ENCODE measurements at regions not wholly inside any gene's neighbourhood (a gene's known extent, or its start where the extent isn't known, plus 50 kb on each side); places are given as distances from the start of the nearest gene placed in this dataset.
"Not testable (repeated sequence)": the region's sequence is repeated elsewhere in the genome, so short reads cannot be mapped to it uniquely, and the experiment has no call there.

DNA sequence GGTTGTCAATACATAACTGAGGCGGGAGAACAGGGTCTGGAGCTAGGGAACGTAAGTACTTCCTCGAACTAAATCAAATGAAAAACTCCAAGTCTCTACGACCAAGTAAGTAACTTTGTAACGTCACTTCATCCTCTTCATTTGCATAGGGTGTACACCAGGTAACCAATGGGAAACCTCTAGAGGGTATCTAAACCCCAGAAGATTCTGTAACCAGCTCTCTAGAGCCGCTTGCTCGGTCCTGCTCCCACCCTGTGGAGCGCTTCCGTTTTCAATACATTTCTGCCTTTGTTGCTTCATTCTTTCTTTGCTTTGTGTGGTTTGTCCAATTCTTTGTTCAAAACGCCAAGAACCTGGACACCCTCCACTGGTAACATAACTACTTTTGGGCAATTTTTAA is 133.5 kb upstream of the TMEM170B start:
- 22% methylated on average over 10 of the region's 10 CpGs for WGBS (ENCODE audit: insufficient coverage, insufficient replicate concordance, low lambda C conversion rate, missing lambda C conversion rate)
- no peaks in the 10 kb centered on the region; the same call in 1 of the 3 replicates for H3K9me3 ChIP-seq (replicated peaks; ENCODE audit: control insufficient read depth, insufficient read depth, low read length)
- in situ Hi-C loops (cut with MboI): no loop called here
- ATAC-seq: no peak
- no peaks in the 10 kb centered on the region for H3K79me2 ChIP-seq (ENCODE audit: control insufficient read depth, insufficient read depth, low read length)
- H3K27me3 ChIP-seq (replicated peaks in 1 of 2; ENCODE audit: control insufficient read depth in 2 of 2, insufficient read depth in 2 of 2, low read length in 1 of 2): no peaks in the 10 kb centered on the region
- no peak overlapping the region for H3K9ac ChIP-seq (ENCODE audit: control insufficient read depth, insufficient read depth, low read length)
- H4K20me1 ChIP-seq (ENCODE audit: control insufficient read depth, insufficient read depth): no peaks in the 10 kb centered on the region
- CTCF ChIA-PET: interaction anchor here (0.9 to 1.2 kb wide), 2 partner anchors 9 to 11 kb away, joined by 3 read pairs; no protein-coding TSS in a partner anchor
- peaks cover 11% of the 10 kb centered on the region for H3K4me1 ChIP-seq (ENCODE audit: control insufficient read depth, insufficient read depth, low read length)
- H3K4me2 ChIP-seq (ENCODE audit: control insufficient read depth, insufficient read depth): peak overlapping the region; percentile 59
- RAD21 ChIA-PET (ENCODE audit: unreplicated experiment): interaction anchor here (1.0 to 1.7 kb wide), 7 partner anchors 9 to 98 kb away, joined by 3 to 6 read pairs (median 4); no protein-coding TSS in a partner anchor
- intact Hi-C loops (cut with micrococcal nuclease; ENCODE audit: unreplicated experiment): no loop called here
- peak overlapping the region; percentile 11; the same call in 1 of the 2 replicates for H3K27ac ChIP-seq (ENCODE audit: control insufficient read depth, insufficient read depth)
- SMC1A ChIA-PET (ENCODE audit: uncharacterized antibody, unreplicated experiment): interaction anchor here (0.7 to 16.4 kb wide), 13 partner anchors 9 to 92 kb away, joined by 3 to 177 read pairs (median 4); no protein-coding TSS in a partner anchor
- POLR2A ChIA-PET: interaction anchor here (1.0 to 2.2 kb wide), 3 partner anchors 9 to 21 kb away, joined by 3 to 9 read pairs (median 3); no protein-coding TSS in a partner anchor
- peak overlapping the region; percentile 61 for H2AFZ ChIP-seq (ENCODE audit: control insufficient read depth, low read depth, low read length)
- FAIRE-seq: no peak
- no peak for DNase-seq (ENCODE audit: low read depth, low spot score)
- H3K4me3 ChIP-seq: no peak overlapping the region
- TF ChIP-seq SMAD1 (IDR thresholded peaks at IDR 0.05; ENCODE audit: low read depth, partially characterized antibody): no peak
- TF ChIP-seq FOXK2 (IDR thresholded peaks at IDR 0.05): no peak
- TF ChIP-seq STAT1 (conservative IDR thresholded peaks at IDR 0.05): no peak
- 0 out of 2 replicates have a peak, but pooled peaks have one; percentile 8 for TF ChIP-seq RUNX3 (IDR thresholded peaks at IDR 0.05; ENCODE audit: low read length)
- BruUV-seq (replicated peaks): no TSS peak
- H3K36me3 ChIP-seq (ENCODE audit: control insufficient read depth in 2 of 2, insufficient read depth in 2 of 2, low read length in 1 of 2): no peaks in the 10 kb centered on the region

DNA sequence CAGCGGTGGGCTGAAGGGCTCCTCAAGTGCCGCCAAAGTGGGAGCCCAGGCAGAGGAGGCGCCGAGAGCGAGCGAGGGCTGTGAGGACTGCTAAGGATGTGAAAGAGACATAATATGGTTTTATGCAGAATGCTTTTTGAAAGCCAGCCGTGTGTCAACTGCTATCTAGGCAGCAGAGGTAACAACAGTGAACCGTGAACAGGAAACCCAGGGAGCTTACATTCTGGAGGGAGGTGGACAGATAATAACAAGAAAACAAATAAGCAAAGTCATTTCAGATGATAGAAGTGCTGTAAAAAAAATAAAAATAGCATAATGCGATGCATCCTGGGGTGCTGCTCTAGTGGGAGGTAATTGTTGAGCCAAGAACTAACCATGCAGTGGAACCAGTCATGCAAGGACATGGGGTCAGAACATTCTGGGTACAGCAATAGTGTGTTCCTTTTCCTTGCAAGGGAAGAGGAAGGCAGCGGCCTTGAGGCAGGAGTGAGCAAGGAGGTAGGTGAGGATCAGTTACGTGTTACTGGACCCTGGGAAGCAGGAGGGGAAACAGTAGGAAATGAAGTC is 134.4 kb upstream of the TMEM170B start:
- in situ Hi-C loops (cut with MboI): no loop called here
- intact Hi-C loops (cut with micrococcal nuclease; ENCODE audit: unreplicated experiment): no loop called here
- DNase-seq (ENCODE audit: low read depth, low spot score): no peak
- Histone ChIP-seq H3K4me2 (ENCODE audit: control insufficient read depth, insufficient read depth) (peak overlapping the region; percentile 46; the same call in 1 of the 2 replicates), H3K9ac (ENCODE audit: control insufficient read depth, insufficient read depth, low read length) (no peak overlapping the region), H3K4me1 (ENCODE audit: control insufficient read depth, insufficient read depth, low read length) (peaks cover 11% of the 10 kb centered on the region), H2AFZ (ENCODE audit: control insufficient read depth, low read depth, low read length) (no peak overlapping the region), H3K4me3 (no peak overlapping the region), H3K79me2 (ENCODE audit: control insufficient read depth, insufficient read depth, low read length) (no peaks in the 10 kb centered on the region), H3K27me3 (replicated peaks in 1 of 2; ENCODE audit: control insufficient read depth in 2 of 2, insufficient read depth in 2 of 2, low read length in 1 of 2) (no peaks in the 10 kb centered on the region), H3K9me3 (replicated peaks; ENCODE audit: control insufficient read depth, insufficient read depth, low read length) (no peaks in the 10 kb centered on the region; the same call in 1 of the 3 replicates), H3K27ac (ENCODE audit: control insufficient read depth, insufficient read depth) (no peak overlapping the region), H4K20me1 (ENCODE audit: control insufficient read depth, insufficient read depth) (no peaks in the 10 kb centered on the region), H3K36me3 (ENCODE audit: control insufficient read depth in 2 of 2, insufficient read depth in 2 of 2, low read length in 1 of 2) (no peaks in the 10 kb centered on the region)
- WGBS (ENCODE audit: insufficient coverage, insufficient replicate concordance, low lambda C conversion rate, missing lambda C conversion rate): 33% methylated on average over 11 of the region's 11 CpGs
- no peak for FAIRE-seq
- ChIA-PET SMC1A (ENCODE audit: uncharacterized antibody, unreplicated experiment) (interaction anchor here (1.1 to 16.4 kb wide), 5 partner anchors 9 to 36 kb away, joined by 3 to 177 read pairs (median 6); no protein-coding TSS in a partner anchor), POLR2A (interaction anchor here (1.0 to 2.2 kb wide), 3 partner anchors 8 to 90 kb away, joined by 3 to 9 read pairs (median 4); no protein-coding TSS in a partner anchor), RAD21 (ENCODE audit: unreplicated experiment) (interaction anchor here (1.1 to 1.7 kb wide), 3 partner anchors 10 to 26 kb away, joined by 3 to 5 read pairs (median 4); no protein-coding TSS in a partner anchor), CTCF (no interaction called here)
- no TSS peak for BruUV-seq (replicated peaks)
- no peak for ATAC-seq
- TF ChIP-seq, protein P1, sequence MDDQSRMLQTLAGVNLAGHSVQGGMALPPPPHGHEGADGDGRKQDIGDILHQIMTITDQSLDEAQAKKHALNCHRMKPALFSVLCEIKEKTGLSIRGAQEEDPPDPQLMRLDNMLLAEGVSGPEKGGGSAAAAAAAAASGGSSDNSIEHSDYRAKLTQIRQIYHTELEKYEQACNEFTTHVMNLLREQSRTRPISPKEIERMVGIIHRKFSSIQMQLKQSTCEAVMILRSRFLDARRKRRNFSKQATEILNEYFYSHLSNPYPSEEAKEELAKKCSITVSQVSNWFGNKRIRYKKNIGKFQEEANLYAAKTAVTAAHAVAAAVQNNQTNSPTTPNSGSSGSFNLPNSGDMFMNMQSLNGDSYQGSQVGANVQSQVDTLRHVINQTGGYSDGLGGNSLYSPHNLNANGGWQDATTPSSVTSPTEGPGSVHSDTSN (IDR thresholded peaks at IDR 0.05; ENCODE audit: insufficient replicate concordance, low read depth, low read length): no peak
- TF ChIP-seq SMARCA5 (IDR thresholded peaks at IDR 0.05): no peak
- 0 out of 2 replicates have a peak, but pooled peaks have one; percentile 44 for TF ChIP-seq PAX5 (IDR thresholded peaks at IDR 0.05; ENCODE audit: borderline replicate concordance, low read depth, low read length)

DNA sequence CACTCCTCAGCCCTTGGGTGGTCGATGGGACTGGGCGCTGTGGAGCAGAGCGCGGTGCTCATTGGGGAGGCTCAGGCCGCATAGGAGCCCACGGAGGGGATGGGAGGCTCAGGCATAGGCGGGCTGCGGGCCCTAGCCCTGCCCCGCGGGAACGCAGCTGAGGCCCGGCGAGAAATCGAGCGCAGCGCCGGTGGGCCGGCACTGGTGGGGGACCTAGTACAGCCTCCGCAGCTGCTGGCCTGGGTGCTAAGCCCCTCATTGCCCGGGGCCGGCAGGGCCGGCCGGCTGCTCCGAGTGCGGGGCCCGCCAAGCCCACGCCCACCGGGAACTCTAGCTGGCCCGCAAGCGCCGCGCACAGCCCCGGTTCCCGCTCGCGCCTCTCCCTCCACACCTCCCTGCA is 135.0 kb upstream of the TMEM170B start:
- SMC1A ChIA-PET (ENCODE audit: uncharacterized antibody, unreplicated experiment): interaction anchor here (0.8 to 16.4 kb wide), 3 partner anchors 12 to 21 kb away, joined by 3 to 177 read pairs (median 4); no protein-coding TSS in a partner anchor
- BruUV-seq (replicated peaks); in situ Hi-C loops (cut with MboI); H3K79me2 ChIP-seq (ENCODE audit: control insufficient read depth, insufficient read depth, low read length); H3K9ac ChIP-seq (ENCODE audit: control insufficient read depth, insufficient read depth, low read length); H3K4me2 ChIP-seq (ENCODE audit: control insufficient read depth, insufficient read depth); intact Hi-C loops (cut with micrococcal nuclease; ENCODE audit: unreplicated experiment); H3K9me3 ChIP-seq (replicated peaks; ENCODE audit: control insufficient read depth, insufficient read depth, low read length); H3K36me3 ChIP-seq (ENCODE audit: control insufficient read depth in 2 of 2, insufficient read depth in 2 of 2, low read length in 1 of 2); ATAC-seq; H3K27ac ChIP-seq (ENCODE audit: control insufficient read depth, insufficient read depth); RAD21 ChIA-PET (ENCODE audit: unreplicated experiment); FAIRE-seq; H4K20me1 ChIP-seq (ENCODE audit: control insufficient read depth, insufficient read depth); H2AFZ ChIP-seq (ENCODE audit: control insufficient read depth, low read depth, low read length); H3K4me3 ChIP-seq; H3K27me3 ChIP-seq (replicated peaks in 1 of 2; ENCODE audit: control insufficient read depth in 2 of 2, insufficient read depth in 2 of 2, low read length in 1 of 2); DNase-seq (ENCODE audit: low read depth, low spot score): not testable (repeated sequence)
- CTCF ChIA-PET: interaction anchor here (0.6 to 1.3 kb wide), 2 partner anchors 9 to 12 kb away, joined by 3 read pairs; no protein-coding TSS in a partner anchor
- peaks cover 11% of the 10 kb centered on the region for H3K4me1 ChIP-seq (ENCODE audit: control insufficient read depth, insufficient read depth, low read length)
- WGBS (ENCODE audit: insufficient coverage, insufficient replicate concordance, low lambda C conversion rate, missing lambda C conversion rate): 92% methylated on average over 19 of the region's 36 CpGs
- POLR2A ChIA-PET: interaction anchor here (1.0 kb wide), 1 partner anchor 91 kb away, joined by 4 read pairs; no protein-coding TSS in a partner anchor

Data from GM12878 (cell line).